OCI-LY1 (cell line): ENCODE measurements at regions not wholly inside any gene's neighbourhood (a gene's known extent, or its start where the extent isn't known, plus 50 kb on each side); places are given as distances from the start of the nearest gene placed in this dataset.

ENCODE experiments used
- H2AFZ ChIP-seq: fragments of 200-600 bp; sonication (generic), shearing (Covaris generic); 2 replicates; pipeline ENCODE4 v1.6.0; 2014; ENCODE audit warnings: antibody characterized with exemption, mild to moderate bottlenecking, low read length
- H3F3A ChIP-seq: fragments of 200-600 bp; sonication (generic), shearing (Covaris generic); 2 replicates; pipeline ENCODE4 v1.6.0; 2014; ENCODE audit warnings: mild to moderate bottlenecking, antibody characterized with exemption, low read length, moderate library complexity; ENCODE audit not compliant: insufficient read depth
- H3K27ac ChIP-seq: fragments of 200-600 bp; sonication (generic); 2 replicates; pipeline ENCODE4 v1.5.1; 2014; ENCODE audit warnings: low read length, mixed run types, mild to moderate bottlenecking, low read depth; ENCODE audit not compliant: poor library complexity, severe bottlenecking
- H3K27me3 ChIP-seq: fragments of 200-600 bp; sonication (generic); 2 replicates; pipeline ENCODE4 v1.6.0; 2014; ENCODE audit warnings: antibody characterized with exemption, mild to moderate bottlenecking, low read length, moderate library complexity; ENCODE audit not compliant: insufficient read depth
- H3K36me3 ChIP-seq: fragments of 200-600 bp; sonication (generic); 2 replicates; pipeline ENCODE4 v1.6.1; 2014; ENCODE audit warnings: mild to moderate bottlenecking, antibody characterized with exemption, low read length, moderate library complexity, mixed read lengths; ENCODE audit not compliant: insufficient read depth
- H3K4me1 ChIP-seq: fragments of 200-600 bp; sonication (generic); 2 replicates; pipeline ENCODE4 v1.5.1; 2014; ENCODE audit warnings: mild to moderate bottlenecking, low read length, moderate library complexity; ENCODE audit not compliant: insufficient read depth, severe bottlenecking
- H3K4me2 ChIP-seq: fragments of 200-600 bp; sonication (generic), shearing (Covaris generic); 2 replicates; pipeline ENCODE4 v1.6.1; 2014; ENCODE audit warnings: low read length
- H3K4me3 ChIP-seq: fragments of 200-600 bp; sonication (generic); 2 replicates; pipeline ENCODE4 v1.5.1; 2014; ENCODE audit warnings: low read length, low read depth, mild to moderate bottlenecking, mixed read lengths; ENCODE audit not compliant: poor library complexity, severe bottlenecking
- H3K79me2 ChIP-seq: fragments of 200-600 bp; shearing (Covaris generic); 2 replicates; pipeline ENCODE4 v1.6.1; 2016; ENCODE audit warnings: mixed run types, low read length, mixed read lengths; ENCODE audit not compliant: insufficient read depth
- H3K9ac ChIP-seq: fragments of 200-600 bp; sonication (generic), shearing (Covaris generic); 2 replicates; pipeline ENCODE4 v1.6.1; 2014; ENCODE audit warnings: mild to moderate bottlenecking, low read length, mixed read lengths
- H3K9me2 ChIP-seq: fragments of 200-600 bp; sonication (generic), shearing (Covaris generic); 2 replicates; pipeline ENCODE4 v1.6.1; 2014; ENCODE audit warnings: low read depth, mild to moderate bottlenecking, low read length, mixed read lengths
- H3K9me3 ChIP-seq: fragments of 200-600 bp; shearing (Covaris generic); 2 replicates; pipeline ENCODE4 v1.6.1; 2014; ENCODE audit warnings: low read length, mixed read lengths
- H4K20me1 ChIP-seq: fragments of 200-600 bp; sonication (generic), shearing (Covaris generic); 2 replicates; pipeline ENCODE4 v1.6.0; 2016; ENCODE audit warnings: mild to moderate bottlenecking, low read length; ENCODE audit not compliant: insufficient read depth
- EZH2 ChIP-seq: fragments of 200-600 bp; sonication (generic), shearing (Covaris generic); IDR thresholded peaks from 2 replicates; pipeline ENCODE4 v1.8.0; 2017; ENCODE audit warnings: borderline replicate concordance, mixed run types, mild to moderate bottlenecking, antibody characterized with exemption, low read length, moderate library complexity, mixed read lengths
- TF ChIP-seq, protein P1 (sequence below): fragments of 200-600 bp; sonication (generic), shearing (Covaris generic); IDR thresholded peaks from 2 replicates; pipeline ENCODE4 v1.5.1; 2017; ENCODE audit warnings: mild to moderate bottlenecking, antibody characterized with exemption, low read length, moderate library complexity, mixed read lengths

DNA sequence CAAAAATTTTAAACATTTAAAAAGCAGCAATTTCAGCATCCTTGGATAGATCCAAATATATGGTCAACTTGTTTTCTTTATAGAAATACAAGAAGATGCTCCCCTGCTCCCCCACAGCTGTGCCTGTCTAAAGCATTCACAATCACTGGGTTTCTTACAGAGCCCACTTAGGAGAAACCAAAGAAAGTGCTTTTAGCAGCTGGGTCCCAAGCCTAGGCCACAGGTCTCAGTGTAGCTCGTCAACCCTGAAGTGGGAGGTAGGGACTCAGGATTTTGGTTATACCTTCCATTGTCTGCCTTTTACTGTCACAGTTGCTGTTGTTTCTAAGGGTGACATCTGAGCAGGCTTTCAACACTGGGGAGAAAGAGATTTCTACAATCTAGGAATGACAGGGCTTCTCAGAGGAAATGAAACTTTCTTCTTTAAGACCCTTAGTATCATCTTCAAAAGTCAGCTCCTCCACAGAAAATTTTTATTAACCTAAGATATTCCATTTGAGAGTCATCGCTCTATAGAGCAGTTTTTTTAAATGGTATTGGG, 199.3 kb upstream of the CMC1 start:
- no peaks in the 10 kb centered on the region for H3K36me3 ChIP-seq
- no peaks in the 10 kb centered on the region for H3K9me2 ChIP-seq
- H3K4me2 ChIP-seq, result no peak overlapping the region
- H3F3A ChIP-seq, result no peaks in the 10 kb centered on the region
- H2AFZ ChIP-seq, result no peak overlapping the region
- no peak overlapping the region for H3K9ac ChIP-seq
- no peaks in the 10 kb centered on the region for H4K20me1 ChIP-seq
- H3K27ac ChIP-seq, result no peak overlapping the region
- H3K4me3 ChIP-seq, result no peak overlapping the region
- TF ChIP-seq, protein P1, sequence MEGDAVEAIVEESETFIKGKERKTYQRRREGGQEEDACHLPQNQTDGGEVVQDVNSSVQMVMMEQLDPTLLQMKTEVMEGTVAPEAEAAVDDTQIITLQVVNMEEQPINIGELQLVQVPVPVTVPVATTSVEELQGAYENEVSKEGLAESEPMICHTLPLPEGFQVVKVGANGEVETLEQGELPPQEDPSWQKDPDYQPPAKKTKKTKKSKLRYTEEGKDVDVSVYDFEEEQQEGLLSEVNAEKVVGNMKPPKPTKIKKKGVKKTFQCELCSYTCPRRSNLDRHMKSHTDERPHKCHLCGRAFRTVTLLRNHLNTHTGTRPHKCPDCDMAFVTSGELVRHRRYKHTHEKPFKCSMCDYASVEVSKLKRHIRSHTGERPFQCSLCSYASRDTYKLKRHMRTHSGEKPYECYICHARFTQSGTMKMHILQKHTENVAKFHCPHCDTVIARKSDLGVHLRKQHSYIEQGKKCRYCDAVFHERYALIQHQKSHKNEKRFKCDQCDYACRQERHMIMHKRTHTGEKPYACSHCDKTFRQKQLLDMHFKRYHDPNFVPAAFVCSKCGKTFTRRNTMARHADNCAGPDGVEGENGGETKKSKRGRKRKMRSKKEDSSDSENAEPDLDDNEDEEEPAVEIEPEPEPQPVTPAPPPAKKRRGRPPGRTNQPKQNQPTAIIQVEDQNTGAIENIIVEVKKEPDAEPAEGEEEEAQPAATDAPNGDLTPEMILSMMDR, result no peak
- TF ChIP-seq EZH2, result no peak
- no peaks in the 10 kb centered on the region for H3K4me1 ChIP-seq
- H3K79me2 ChIP-seq, result no peaks in the 10 kb centered on the region
- no peaks in the 10 kb centered on the region for H3K27me3 ChIP-seq
- no peaks in the 10 kb centered on the region for H3K9me3 ChIP-seq

DNA sequence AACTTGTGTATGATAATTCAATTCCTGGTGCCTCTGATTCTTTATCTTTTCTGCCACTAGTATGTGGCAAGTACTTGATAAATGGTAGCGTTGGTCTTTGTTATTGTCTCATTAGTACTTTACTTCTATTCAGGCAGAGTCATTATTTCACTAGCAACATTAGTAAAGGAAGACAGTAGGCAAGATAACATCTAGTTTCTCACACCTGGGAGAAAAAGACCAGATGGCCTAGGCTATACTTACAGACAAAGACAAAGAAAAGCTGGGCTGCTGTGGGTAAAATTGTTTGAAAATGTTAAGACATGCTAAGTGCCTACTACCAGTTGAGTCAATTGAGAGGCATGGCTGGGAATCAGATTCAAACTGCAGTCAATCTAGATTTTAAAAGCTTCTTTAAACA, 198.7 kb upstream of the CMC1 start:
- Histone ChIP-seq H3K27ac (no peak overlapping the region), H3K9me3 (no peaks in the 10 kb centered on the region), H3K9me2 (no peaks in the 10 kb centered on the region), H3K27me3 (no peaks in the 10 kb centered on the region), H3K9ac (no peak overlapping the region), H4K20me1 (no peaks in the 10 kb centered on the region), H3K4me3 (no peak overlapping the region), H3K36me3 (no peaks in the 10 kb centered on the region), H3K79me2 (no peaks in the 10 kb centered on the region), H3K4me1 (no peaks in the 10 kb centered on the region), H3F3A (no peaks in the 10 kb centered on the region), H2AFZ (no peak overlapping the region), H3K4me2 (no peak overlapping the region)
- TF ChIP-seq, protein P1, result no peak
- TF ChIP-seq EZH2, result no peak

DNA sequence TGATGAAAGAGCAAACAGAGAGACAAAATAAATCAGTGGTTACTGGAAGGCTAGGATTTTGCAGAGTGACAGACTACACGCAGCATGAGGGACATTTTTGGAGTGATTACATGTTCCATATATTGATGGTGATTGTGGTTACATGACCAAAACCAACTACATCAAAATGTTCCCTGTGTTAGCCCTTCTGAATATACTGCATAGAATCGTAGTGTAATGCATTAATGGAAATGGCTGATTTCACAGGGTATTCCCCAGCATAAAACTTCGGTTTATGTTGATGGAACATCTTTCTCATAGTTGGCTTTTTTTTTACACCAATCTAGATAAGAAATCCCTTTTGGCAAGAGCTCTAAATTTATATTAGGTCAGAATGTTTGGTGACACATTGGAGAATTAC, 191.3 kb upstream of the CMC1 start:
- no peak overlapping the region for H3K27ac ChIP-seq
- no peaks in the 10 kb centered on the region for H3F3A ChIP-seq
- no peaks in the 10 kb centered on the region for H3K9me2 ChIP-seq
- H3K4me2 ChIP-seq, result no peak overlapping the region
- no peak overlapping the region for H2AFZ ChIP-seq
- TF ChIP-seq, protein P1, result no peak
- no peak for TF ChIP-seq EZH2
- H3K9me3 ChIP-seq, result no peaks in the 10 kb centered on the region
- no peaks in the 10 kb centered on the region for H4K20me1 ChIP-seq
- H3K9ac ChIP-seq, result no peak overlapping the region
- H3K4me1 ChIP-seq, result no peaks in the 10 kb centered on the region
- no peaks in the 10 kb centered on the region for H3K27me3 ChIP-seq
- H3K4me3 ChIP-seq, result no peak overlapping the region
- H3K36me3 ChIP-seq, result no peaks in the 10 kb centered on the region
- no peaks in the 10 kb centered on the region for H3K79me2 ChIP-seq
